GM19351 (cell line): ENCODE measurements at regions not wholly inside any gene's neighbourhood (a gene's known extent, or its start where the extent isn't known, plus 50 kb on each side); places are given as distances from the start of the nearest gene placed in this dataset.
A peak's percentile ranks its signal among the peaks of the same experiment; 100 is the strongest.

ENCODE experiments used
- ATAC-seq: cut with Tn5 transposase; IDR thresholded peaks from one replicate; pipeline ENCODE4 v1.9.1; 2021; ENCODE audit warnings: mild to moderate bottlenecking, moderate library complexity; ENCODE audit not compliant: unreplicated experiment

- no peak for ATAC-seq
Measured at GRCh38 chr2:21281384-21281783, 157.6 kb downstream of the TDRD15 start.

DNA sequence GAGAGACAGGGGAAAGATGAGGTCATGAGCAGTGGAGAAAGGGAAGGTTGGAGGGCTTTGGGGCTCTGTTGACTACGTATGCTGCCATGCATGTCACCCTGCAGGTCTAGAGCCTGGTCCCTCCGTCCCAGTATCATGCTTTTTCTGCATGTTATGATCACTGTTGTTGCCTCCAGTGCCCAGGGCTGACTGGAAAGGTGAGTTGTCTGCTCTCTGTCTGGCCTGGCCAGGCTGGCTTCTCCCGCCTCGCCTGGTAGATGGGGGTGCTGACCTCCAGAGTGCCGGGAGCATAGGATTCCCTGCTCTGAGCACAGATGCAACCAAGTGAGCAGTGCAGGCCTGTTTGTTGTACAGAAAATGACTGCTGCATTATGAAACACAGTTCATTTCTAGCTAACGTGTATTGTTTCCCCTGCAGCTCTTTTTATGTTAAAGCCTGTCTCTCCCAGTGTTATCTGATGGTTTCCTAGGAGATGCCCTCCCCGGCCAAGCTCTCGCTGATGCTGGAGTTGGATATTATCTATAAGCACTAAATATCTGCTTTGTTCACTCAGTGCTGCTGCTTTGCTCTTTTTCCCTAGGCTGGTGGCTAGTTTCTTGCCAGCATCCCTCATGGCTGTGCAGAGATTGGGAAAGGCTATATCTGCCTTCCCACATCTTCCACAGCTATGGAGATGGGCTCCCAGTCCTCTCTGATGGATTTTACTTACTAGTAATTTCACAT lies 158.2 kb downstream of the TDRD15 start:
- no peak for ATAC-seq

DNA sequence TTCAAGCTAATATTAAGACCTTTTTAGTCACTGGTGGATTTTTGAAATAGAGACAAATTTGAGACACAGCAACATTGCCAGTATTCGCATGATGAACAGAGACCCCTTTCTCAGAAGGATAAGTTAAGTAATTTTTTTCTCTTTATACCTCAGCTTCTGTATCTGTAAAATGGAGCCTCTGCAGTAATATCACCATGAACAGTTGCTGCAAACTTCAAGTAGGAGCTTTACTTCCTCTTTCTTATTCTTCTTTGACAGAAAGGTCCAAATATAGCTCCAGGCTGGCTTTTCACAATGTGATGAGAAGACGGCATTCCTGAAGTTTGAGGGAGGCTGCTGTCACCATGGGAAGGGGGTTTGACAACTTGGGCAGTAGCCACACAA lies 158.7 kb downstream of the TDRD15 start:
- peak; percentile 43 for ATAC-seq

DNA sequence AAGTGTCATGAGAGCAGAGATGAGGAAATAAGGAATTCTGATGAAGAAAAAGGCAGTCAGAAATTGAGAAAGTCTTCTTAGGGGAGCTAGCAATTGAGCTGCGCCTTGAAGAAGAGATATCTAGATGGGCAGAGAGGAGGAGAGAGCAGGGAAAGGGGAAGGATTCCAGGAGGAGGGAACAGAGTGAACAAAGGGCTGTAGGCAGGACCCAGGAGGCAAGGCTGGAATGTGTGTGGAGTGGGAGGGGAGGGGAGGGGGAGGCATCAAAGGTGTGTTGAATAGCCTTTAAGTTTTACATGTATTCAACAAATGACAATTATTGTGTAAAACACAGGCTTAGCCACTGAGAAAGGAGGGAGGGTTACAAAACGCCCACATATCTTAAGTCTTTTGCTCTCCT lies 164.5 kb downstream of the TDRD15 start:
- no peak for ATAC-seq

DNA sequence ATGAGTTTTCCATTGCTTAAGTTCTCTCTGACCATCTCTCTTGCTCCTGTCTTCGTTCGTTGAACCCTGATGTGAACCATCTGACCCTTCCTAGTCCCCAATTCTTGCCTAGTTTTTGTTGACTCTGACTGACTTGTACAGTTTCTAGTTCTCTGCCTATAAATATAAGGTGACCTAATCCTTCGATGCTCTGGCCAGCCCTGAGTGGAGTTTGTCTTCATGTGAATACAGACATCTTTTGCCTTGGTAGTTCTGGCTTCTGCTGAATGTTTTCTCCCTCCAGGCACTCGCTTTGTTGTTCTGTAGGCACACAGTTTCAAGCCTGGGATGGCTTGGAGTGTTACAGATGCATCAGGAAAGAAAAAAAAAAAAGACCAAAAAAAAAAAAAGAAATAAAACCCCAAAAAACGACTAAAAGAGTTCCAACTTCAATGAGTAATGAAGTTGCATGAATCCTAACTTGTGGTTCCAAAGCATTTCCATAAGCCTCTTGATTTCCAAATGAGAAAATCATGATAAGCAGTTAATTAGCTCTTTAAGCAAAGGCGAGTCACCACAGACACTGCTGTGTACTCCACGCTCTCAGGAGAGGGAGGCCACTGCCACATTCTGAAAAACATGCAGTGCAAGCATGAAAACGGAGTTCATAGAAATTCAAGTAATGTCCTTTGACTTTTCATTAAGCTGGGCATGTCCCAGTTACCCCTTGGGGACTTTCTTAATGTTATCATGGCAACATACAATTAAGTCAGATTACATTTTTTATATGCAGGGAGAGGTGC lies 165.2 kb downstream of the TDRD15 start:
- ATAC-seq, result no peak

GRCh38 chr2:21289551-21289950 lies 165.8 kb downstream of the TDRD15 start:
- no peak for ATAC-seq

GRCh38 chr2:21289989-21290388 lies 166.2 kb downstream of the TDRD15 start:
- no peak for ATAC-seq

DNA sequence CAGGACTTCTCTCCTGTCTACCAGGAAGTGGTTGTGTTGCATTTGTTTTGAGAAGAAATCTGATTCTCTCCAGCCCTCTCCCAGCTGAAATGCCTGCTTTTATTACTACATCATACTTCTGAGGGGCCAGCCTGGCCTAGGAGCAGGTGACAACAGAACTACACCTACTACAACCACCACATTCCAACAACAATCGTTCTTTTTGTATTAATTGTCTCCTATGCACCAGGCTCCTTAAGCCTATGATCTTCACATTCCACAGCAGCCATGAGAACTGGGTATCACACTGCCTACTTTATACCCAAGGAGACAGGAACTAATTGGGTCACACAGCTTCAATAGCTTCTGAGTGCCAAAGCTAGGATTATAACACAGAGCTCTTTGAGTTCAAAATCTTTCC lies 167.7 kb downstream of the TDRD15 start:
- ATAC-seq, result no peak

GRCh38 chr2:21294446-21294845 lies 170.7 kb downstream of the TDRD15 start:
- ATAC-seq, result no peak

DNA sequence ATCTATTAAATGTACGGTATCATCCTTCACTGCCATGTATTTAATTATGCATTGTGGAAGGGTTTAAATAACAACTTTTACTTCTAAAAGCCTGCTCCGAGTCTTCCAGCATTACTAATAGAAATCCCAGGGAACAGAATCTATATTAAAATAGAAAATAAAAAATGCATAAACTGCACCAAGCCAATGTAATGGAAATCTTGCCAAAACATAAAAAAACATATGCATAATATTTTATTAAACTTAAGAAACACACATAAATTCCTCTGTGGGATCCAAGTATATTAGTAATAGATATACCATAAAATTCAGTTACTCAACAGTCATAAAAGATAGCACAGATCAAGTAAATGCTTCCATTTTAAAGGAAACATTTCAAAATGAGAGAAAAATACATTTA lies 175.6 kb downstream of the TDRD15 start:
- ATAC-seq, result no peak

DNA sequence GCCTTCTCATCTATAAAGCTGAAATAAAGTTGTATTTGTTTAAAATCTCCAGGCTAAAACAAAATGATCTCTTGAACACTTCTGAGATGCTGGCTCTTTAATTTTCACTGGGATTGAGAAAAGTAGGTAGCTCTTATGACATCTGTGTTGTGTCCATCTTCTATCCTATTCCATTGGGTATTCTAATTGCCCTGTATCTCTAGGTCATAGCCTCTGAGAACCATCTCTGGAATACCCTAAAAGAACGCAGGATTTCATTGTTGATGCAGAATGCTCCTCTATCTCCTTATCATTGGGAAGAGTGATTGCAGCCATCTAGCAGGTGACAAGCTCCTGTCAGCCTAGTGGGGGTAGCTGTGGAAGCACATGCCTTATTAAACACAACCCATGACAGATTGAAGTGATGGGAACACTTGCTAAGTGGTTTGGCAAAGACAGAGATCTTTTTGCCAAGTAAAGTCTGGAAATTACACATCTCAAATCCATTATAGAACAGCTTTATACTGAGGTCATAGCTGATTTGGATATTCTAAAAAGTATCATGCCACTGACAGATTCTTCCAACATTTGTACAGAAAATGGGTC lies 178.2 kb downstream of the TDRD15 start:
- ATAC-seq, result no peak

DNA sequence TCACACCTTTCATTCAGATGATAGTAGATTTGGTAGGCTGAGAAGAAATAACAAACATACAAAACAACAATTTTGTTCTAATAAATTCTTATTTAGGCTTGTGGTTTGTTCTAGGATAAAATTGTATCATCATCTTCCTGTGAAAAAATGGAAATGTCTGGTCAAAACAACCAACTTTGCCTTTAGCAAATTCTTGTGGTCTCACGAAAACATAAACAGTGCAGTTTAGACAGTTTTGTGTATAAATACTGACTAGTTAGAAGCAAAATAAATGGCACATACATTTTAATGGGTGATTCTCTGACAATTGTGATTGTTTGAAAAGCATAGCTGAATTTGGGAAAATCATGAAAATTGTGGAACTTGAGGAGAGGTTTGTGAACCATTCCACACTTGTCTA lies 180.1 kb downstream of the TDRD15 start:
- ATAC-seq, result no peak

DNA sequence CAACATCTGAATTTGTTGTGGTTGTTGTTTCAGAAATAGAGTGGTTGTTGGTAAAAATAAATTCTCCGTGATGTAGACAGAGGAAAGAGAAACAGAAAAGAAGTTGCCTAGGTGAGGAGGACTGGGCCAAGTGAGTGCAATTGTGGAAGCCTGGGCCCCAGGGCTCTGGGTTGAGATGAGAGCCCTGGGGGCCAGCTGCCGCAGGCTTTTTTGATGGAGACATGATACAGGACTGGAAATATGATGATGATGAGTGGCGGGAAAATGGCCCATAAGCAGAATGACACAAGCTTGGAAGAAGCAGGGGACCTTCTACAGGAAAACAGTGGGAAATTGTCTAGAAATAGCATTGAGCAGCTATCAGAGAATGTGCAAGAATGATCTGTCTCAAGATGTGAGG lies 181.8 kb downstream of the TDRD15 start:
- no peak for ATAC-seq

- ATAC-seq, result no peak
Measured at GRCh38 chr2:21306235-21306634, 182.5 kb downstream of the TDRD15 start.

- no peak for ATAC-seq
Measured at GRCh38 chr2:21307037-21307436, 183.3 kb downstream of the TDRD15 start.

DNA sequence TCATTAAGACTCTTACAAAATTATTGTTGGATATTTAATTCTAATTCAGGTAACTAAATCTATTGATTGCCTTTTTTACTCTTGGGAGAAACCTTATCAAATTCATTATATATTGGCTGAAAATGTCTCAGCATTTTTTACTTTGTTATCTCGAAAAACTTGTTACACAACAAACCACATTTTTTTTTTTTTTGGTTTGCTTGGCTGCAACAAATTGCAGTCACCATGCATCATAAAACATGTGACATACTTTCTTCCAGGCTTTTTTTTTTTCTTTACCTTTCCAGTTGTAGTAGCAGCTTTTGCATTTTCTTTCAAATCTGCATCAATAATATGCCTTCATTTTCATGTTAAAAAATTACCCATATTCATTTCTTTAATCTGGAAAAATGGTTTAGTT lies 186.7 kb downstream of the TDRD15 start:
- ATAC-seq, result no peak

DNA sequence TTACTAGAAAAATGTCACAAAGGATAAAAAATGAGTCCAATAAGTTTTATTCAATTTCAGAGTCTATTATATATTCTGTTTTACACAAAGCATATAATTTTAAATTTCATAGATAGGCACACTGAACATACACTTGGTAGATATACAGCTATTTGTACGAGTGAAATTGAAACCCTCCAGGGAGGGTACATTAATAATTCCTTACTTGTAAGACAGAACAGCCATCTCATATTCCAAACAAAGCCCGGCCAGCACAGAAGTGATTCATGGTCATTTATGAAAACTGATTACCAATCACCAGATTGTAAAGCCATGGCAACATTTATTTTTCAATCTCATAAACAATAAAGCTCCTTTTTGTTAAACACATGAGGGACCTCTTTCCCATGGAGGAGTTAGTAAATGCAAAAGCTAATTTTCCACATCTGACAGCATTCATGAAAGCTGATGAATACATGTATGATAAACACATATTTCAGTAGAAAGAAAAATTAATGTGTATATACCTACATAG lies 190.6 kb downstream of the TDRD15 start:
- no peak for ATAC-seq

- peak; percentile 92 for ATAC-seq
Measured at GRCh38 chr2:21317131-21317530, 193.4 kb downstream of the TDRD15 start.

- no peak for ATAC-seq
Measured at GRCh38 chr2:21318263-21318662, 194.5 kb downstream of the TDRD15 start.

GRCh38 chr2:21326152-21326551 lies 202.4 kb downstream of the TDRD15 start:
- ATAC-seq, result no peak

DNA sequence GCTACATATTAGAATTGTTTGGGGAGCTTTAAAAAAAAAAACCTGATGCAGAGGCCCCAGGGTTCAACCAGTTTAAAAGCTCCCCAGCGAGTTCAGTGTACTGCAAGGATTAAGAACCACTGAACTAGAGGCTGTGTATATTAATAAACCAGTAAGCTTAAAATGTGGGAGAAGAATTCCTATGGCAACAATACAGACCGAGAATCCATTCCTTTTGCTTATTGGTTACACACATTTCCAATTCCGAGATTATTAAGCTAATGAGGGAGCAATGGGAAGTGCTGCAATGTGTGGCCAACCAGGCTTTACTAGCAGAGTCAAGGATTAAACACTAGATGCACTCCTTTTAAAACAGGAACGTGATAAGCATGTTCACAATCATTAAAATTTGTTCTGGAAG lies 204.4 kb downstream of the TDRD15 start:
- no peak for ATAC-seq
